ENCODE measurements at regions not wholly inside any gene's neighbourhood (a gene's known extent, or its start where the extent isn't known, plus 50 kb on each side); places are given as distances from the start of the nearest gene placed in this dataset.

DNA sequence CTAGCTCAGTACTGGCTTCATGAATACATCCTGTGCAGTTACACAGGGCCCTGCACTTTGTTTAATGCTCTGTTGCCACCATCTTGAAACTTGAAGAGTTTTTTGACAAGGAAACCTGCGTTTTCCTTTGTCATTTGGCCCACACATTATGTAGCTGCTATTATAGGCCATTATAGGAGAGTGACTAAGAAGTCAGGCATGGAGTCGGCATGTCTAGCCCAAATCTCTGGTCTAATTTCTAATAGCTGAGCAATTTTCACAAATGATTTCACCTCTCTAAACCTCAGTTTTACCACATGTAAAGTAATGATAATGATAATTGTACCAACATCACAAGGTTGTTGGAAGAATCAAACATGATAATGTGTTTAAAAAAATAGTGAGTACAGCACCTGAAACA, 67.1 kb upstream of the MYLIP start:
- DNase-seq (no peak), ATAC-seq (no peak)
- Histone ChIP-seq H3K36me3 (no peaks in the 10 kb centered on the region), H3K27me3 (no peaks in the 10 kb centered on the region), H3K4me3 (no peak overlapping the region), H3K9me3 (no peaks in the 10 kb centered on the region), H3K4me1 (no peaks in the 10 kb centered on the region), H3K27ac (no peak overlapping the region)
- TF ChIP-seq, protein P1, sequence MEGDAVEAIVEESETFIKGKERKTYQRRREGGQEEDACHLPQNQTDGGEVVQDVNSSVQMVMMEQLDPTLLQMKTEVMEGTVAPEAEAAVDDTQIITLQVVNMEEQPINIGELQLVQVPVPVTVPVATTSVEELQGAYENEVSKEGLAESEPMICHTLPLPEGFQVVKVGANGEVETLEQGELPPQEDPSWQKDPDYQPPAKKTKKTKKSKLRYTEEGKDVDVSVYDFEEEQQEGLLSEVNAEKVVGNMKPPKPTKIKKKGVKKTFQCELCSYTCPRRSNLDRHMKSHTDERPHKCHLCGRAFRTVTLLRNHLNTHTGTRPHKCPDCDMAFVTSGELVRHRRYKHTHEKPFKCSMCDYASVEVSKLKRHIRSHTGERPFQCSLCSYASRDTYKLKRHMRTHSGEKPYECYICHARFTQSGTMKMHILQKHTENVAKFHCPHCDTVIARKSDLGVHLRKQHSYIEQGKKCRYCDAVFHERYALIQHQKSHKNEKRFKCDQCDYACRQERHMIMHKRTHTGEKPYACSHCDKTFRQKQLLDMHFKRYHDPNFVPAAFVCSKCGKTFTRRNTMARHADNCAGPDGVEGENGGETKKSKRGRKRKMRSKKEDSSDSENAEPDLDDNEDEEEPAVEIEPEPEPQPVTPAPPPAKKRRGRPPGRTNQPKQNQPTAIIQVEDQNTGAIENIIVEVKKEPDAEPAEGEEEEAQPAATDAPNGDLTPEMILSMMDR (IDR thresholded peaks at IDR 0.05): no peak
- intact Hi-C loops (cut with DNase I): no loop called here

DNA sequence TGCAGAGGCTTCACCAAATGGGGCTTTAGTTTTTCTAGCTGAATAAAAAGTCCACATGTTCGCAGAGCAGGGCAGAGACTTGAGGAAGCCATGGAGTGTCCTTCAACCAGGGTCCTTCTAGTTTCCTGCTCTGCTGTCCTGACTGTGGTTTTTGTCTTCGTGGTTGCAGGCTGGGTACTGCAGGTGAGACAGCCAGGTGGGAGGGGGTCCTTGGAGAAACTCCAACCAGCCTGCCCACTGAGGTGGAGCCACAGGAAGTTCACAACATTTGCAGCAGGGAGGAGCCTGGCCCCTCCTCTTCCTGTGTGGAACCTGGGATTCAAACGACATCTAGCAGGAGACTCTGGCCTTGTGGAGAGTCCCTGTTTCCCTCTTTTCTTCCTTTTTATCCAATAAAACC, 68.8 kb upstream of the MYLIP start:
- TF ChIP-seq, protein P1 (IDR thresholded peaks at IDR 0.05): no peak
- ATAC-seq (no peak), DNase-seq (no peak)
- Histone ChIP-seq H3K9me3 (no peaks in the 10 kb centered on the region), H3K4me1 (no peaks in the 10 kb centered on the region), H3K4me3 (no peak overlapping the region), H3K36me3 (no peaks in the 10 kb centered on the region), H3K27ac (no peak overlapping the region), H3K27me3 (no peaks in the 10 kb centered on the region)
- intact Hi-C loops (cut with DNase I): no loop called here

DNA sequence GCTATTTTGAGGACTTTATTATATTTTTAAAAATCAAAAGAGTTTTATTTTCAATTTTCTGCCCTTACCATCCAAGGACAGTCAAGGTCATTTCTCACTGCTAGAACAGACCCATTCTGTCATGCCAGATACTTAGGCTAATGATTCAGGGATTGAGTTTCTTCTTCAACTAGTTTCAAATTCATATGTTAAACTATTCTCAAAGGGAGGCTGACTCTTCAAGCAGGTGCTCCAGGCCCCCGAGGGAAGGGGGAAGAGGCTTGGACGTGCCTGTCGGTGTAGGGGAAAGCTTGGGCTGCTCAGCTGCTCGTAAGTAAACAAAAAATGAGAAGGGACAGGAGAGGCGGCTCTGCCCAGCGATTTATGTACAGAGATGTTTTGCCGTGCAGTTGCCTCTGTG, 69.4 kb upstream of the MYLIP start:
- Histone ChIP-seq H3K9me3 (no peaks in the 10 kb centered on the region), H3K27me3 (no peaks in the 10 kb centered on the region), H3K4me3 (no peak overlapping the region), H3K36me3 (no peaks in the 10 kb centered on the region), H3K4me1 (no peaks in the 10 kb centered on the region), H3K27ac (no peak overlapping the region)
- intact Hi-C loops (cut with DNase I): no loop called here
- TF ChIP-seq, protein P1 (IDR thresholded peaks at IDR 0.05): no peak
- ATAC-seq: no peak
- DNase-seq: no peak

DNA sequence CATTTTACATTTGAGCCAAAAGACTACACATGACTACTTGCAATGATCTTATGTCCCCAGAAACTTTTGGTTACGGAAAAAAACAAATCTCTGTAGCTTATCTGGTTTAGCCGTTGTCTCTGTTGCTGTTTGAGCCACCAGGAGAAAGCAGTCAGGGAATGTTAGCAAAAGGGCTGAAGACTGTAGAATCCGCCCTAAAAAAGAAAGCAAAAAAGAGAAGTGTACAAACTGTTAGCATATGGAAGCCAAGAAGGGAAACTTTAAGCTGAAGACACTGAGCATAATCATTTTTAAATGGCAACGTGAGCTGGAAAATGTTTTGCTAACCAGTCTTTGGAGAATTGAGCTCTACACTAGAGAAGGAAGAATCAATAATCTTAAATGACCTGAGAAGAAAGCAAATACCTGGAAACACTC, 69.9 kb upstream of the MYLIP start:
- intact Hi-C loops (cut with DNase I): no loop called here
- TF ChIP-seq, protein P1 (IDR thresholded peaks at IDR 0.05): no peak
- Histone ChIP-seq H3K9me3 (no peaks in the 10 kb centered on the region), H3K4me1 (no peaks in the 10 kb centered on the region), H3K27ac (no peak overlapping the region), H3K4me3 (no peak overlapping the region), H3K36me3 (no peaks in the 10 kb centered on the region), H3K27me3 (no peaks in the 10 kb centered on the region)
- ATAC-seq: no peak
- DNase-seq: no peak

DNA sequence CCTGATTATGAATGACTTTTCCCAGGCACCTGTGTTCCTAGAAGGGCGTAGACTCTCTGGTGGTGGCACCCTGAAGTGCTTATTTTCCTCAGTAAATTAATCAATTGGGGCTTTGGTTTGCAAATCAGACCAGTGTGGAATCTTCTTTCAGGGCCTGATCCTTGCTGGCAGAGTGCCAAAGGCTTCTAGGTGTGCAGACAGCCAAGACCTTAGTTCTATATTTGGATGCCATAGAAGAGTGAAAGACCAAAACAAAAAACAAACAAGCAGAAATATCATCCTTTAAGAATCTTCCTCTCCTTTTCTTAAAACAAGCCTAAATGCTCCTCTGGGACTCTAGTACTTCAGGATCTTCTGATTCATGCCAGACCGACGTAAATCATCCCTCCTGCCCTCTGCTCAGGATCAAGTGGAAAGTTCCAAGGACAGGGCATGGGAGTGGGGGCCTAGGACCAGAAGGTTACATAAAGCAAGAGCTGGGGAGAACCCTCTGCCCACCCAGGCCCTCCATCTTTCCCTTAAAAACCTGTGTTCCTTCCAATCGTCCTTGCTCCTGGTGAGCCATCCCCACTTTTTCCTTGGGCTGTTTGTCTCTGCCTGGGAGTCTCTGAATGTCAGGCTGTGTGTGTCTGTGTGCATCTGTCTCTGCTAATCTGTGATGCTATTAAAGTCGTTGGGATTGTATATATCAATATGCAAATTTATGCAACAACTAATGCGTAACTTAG, 70.5 kb upstream of the MYLIP start:
- Histone ChIP-seq H3K4me3 (no peak overlapping the region), H3K27ac (no peak overlapping the region), H3K36me3 (no peaks in the 10 kb centered on the region), H3K4me1 (no peaks in the 10 kb centered on the region), H3K9me3 (no peaks in the 10 kb centered on the region), H3K27me3 (no peaks in the 10 kb centered on the region)
- no peak for ATAC-seq
- no peak for DNase-seq
- TF ChIP-seq, protein P1 (IDR thresholded peaks at IDR 0.05): no peak
- intact Hi-C loops (cut with DNase I): no loop called here

DNA sequence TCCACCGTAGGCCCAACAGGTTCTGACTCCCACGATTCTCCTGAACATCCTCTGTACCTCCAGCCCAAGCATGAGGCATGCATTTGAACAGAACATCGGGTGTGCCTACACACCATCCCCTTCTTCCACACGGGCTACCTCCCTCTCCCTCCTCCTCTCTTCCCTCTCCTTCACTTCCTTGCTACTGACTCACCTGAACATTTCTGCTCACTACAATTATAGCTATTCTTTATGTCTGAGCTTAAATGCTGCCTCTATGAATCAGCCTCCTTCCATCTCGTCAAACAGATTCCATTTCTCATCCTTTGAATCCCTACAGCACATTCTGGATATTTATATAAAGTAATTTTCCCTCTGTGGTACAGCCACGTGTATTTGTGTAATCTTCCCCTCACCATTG, 71.4 kb upstream of the MYLIP start:
- no peaks in the 10 kb centered on the region for H3K9me3 ChIP-seq
- no peaks in the 10 kb centered on the region for H3K36me3 ChIP-seq
- DNase-seq: no peak
- ATAC-seq: no peak
- TF ChIP-seq, protein P1 (IDR thresholded peaks at IDR 0.05): no peak
- H3K4me3 ChIP-seq: no peak overlapping the region
- H3K4me1 ChIP-seq: no peaks in the 10 kb centered on the region
- intact Hi-C loops (cut with DNase I): no loop called here
- no peak overlapping the region for H3K27ac ChIP-seq
- H3K27me3 ChIP-seq: no peaks in the 10 kb centered on the region
